ENCODE measurements at regions not wholly inside any gene's neighbourhood (a gene's known extent, or its start where the extent isn't known, plus 50 kb on each side); places are given as distances from the start of the nearest gene placed in this dataset.
"Not testable (repeated sequence)": the region's sequence is repeated elsewhere in the genome, so short reads cannot be mapped to it uniquely, and the experiment has no call there.

DNA sequence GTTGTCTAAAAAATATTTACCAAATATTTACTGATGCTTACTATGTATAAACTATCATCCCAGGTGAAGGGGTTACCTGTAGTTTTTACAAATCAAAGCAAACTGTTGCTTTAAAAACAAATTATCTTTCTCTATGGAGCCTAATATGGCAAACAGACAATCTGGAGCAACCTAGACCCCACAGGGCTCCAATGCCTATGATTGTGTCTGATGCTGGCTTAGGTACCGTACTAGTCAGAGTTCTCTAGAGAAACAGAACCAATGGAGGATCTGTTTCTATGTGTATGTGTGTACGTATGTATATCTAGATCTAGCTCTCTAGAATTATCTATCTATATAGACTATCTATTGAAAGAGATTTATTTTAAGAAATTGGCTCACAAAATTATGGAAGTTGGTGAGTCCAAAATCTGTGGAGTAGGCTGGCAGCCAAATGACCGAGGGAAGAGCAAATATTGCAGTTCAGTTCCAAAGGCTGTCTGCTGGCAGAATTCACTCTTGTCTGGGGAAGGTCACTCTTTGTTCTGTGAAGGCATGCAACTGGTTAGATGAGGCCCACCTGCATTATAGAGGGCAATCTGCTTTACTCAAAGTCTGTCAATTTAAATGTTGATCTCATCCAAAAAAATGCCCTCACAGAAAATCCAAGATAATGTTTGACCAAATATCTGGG is 127.1 kb upstream of the ENPEP start:
- DNase-seq (ENCODE audit: low spot score in 2 of 2) = no peak
- no peaks in the 10 kb centered on the region for H3K27me3 ChIP-seq
- H3K9me3 ChIP-seq = no peaks in the 10 kb centered on the region
- no peak overlapping the region for H3K27ac ChIP-seq
- TF ChIP-seq, protein P1, sequence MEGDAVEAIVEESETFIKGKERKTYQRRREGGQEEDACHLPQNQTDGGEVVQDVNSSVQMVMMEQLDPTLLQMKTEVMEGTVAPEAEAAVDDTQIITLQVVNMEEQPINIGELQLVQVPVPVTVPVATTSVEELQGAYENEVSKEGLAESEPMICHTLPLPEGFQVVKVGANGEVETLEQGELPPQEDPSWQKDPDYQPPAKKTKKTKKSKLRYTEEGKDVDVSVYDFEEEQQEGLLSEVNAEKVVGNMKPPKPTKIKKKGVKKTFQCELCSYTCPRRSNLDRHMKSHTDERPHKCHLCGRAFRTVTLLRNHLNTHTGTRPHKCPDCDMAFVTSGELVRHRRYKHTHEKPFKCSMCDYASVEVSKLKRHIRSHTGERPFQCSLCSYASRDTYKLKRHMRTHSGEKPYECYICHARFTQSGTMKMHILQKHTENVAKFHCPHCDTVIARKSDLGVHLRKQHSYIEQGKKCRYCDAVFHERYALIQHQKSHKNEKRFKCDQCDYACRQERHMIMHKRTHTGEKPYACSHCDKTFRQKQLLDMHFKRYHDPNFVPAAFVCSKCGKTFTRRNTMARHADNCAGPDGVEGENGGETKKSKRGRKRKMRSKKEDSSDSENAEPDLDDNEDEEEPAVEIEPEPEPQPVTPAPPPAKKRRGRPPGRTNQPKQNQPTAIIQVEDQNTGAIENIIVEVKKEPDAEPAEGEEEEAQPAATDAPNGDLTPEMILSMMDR (IDR thresholded peaks at IDR 0.05) = no peak
- TF ChIP-seq POLR2AphosphoS5 (IDR thresholded peaks at IDR 0.05) (no peak), POLR2A (IDR thresholded peaks at IDR 0.05) (no peak)
- H3K36me3 ChIP-seq = no peaks in the 10 kb centered on the region
- no peaks in the 10 kb centered on the region for H3K4me1 ChIP-seq
- intact Hi-C loops (cut with DNase I; ENCODE audit: low total_unique reads) = no loop called here
- no peak overlapping the region for H3K4me3 ChIP-seq

DNA sequence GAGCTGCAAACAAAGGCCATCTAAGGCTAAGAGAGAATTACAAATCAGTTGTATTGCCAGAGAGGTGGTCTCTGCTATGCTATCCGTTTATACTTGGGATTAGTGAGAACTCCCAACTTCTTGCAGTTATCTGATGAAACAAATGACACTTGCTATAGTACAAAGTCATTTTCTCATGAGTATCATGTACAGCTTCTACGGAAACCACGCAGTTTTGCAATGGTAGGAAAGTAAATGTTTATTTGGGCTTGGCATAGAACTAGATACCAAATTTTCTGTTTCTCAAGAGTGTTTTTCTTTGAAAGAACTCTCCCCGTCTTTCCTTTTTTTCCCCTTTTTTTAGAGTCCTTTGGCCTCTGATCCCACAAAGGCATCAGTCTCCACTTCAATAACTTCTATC is 128.2 kb upstream of the ENPEP start:
- intact Hi-C loops (cut with DNase I; ENCODE audit: low total_unique reads) = no loop called here
- H3K4me1 ChIP-seq = no peaks in the 10 kb centered on the region
- no peak overlapping the region for H3K4me3 ChIP-seq
- H3K36me3 ChIP-seq = no peaks in the 10 kb centered on the region
- H3K27me3 ChIP-seq = no peaks in the 10 kb centered on the region
- no peak overlapping the region for H3K27ac ChIP-seq
- H3K9me3 ChIP-seq = peaks cover 0 to 7% of the 10 kb centered on the region in 2 donors
- no peak for DNase-seq (ENCODE audit: low spot score in 2 of 2)
- TF ChIP-seq, protein P1 (IDR thresholded peaks at IDR 0.05) = no peak

DNA sequence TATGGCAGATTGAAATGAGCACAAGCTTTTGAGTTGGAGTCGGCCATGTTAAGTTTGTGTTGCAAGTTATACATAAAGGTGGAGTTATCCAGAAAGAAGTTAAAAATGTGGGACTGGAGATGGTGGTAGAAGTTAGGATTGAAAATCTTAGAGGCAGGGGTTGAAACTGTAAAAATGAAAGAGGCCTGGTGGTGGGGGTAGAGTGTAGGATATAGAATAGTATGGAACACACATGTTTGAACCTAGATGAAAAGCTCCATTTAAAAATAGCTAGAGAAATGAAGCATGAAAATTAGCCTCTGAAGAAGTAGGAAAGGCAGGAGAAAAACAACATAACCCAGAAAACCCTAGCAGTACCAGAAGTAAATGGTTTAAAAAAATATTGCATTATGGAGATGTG is 131.8 kb upstream of the ENPEP start:
- DNase-seq (ENCODE audit: low spot score in 2 of 2) = no peak
- H3K36me3 ChIP-seq = no peaks in the 10 kb centered on the region
- H3K4me3 ChIP-seq = no peak overlapping the region
- no peak overlapping the region for H3K27ac ChIP-seq
- intact Hi-C loops (cut with DNase I; ENCODE audit: low total_unique reads) = no loop called here
- peaks cover 0 to 8% of the 10 kb centered on the region in 2 donors for H3K9me3 ChIP-seq
- TF ChIP-seq POLR2AphosphoS5 (IDR thresholded peaks at IDR 0.05) (no peak), POLR2A (IDR thresholded peaks at IDR 0.05) (no peak)
- TF ChIP-seq, protein P1 (IDR thresholded peaks at IDR 0.05) = no peak
- no peaks in the 10 kb centered on the region for H3K27me3 ChIP-seq
- H3K4me1 ChIP-seq = no peaks in the 10 kb centered on the region

DNA sequence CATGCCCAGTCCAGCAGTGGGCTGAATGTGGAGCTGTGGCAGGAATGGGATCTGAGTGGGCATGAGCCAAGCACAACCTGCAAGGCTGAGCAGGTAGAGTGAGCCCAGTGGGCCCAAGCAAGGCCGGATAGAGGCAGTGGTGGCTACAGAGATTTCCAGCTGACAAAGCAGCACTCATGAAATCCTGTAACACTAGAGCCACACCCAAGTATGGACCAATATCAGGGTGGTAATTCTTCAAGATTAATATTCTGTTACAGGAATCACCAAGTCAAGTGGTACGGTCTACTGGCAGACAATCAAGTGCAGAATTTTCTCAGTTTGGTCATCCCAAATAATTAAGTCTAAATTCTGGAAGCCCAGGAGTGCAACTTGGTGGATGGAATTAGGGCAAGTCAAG is 132.4 kb upstream of the ENPEP start:
- H3K27ac ChIP-seq = no peak overlapping the region
- H3K4me3 ChIP-seq = no peak overlapping the region
- TF ChIP-seq POLR2AphosphoS5 (IDR thresholded peaks at IDR 0.05) = no peak
- TF ChIP-seq, protein P1 (IDR thresholded peaks at IDR 0.05) = no peak
- TF ChIP-seq POLR2A (IDR thresholded peaks at IDR 0.05) = no peak
- H3K27me3 ChIP-seq = no peaks in the 10 kb centered on the region
- intact Hi-C loops (cut with DNase I; ENCODE audit: low total_unique reads) = no loop called here
- no peaks in the 10 kb centered on the region for H3K36me3 ChIP-seq
- DNase-seq (ENCODE audit: low spot score in 2 of 2) = no peak
- H3K9me3 ChIP-seq = peaks cover 0 to 8% of the 10 kb centered on the region in 2 donors
- H3K4me1 ChIP-seq = no peaks in the 10 kb centered on the region

DNA sequence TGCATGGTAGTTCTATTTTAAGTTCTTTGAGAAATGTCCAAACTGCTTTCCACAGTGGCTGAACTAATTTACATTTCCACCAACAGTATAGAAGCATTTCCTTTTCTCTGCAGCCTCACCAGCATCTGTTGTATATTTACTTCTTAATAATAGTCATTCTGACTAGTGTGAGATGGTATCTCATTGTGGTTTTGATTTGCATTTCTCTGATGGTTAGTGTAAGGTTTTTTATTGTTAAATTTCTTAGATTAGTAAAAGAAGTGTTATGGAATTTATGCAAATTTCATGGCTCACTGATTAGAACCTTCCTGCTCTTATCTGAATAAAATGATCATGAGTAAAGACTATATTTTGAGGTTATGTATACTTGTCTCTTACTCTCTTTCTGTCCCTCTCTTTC is 134.8 kb upstream of the ENPEP start:
- DNase-seq (ENCODE audit: low spot score in 2 of 2); H3K4me3 ChIP-seq; intact Hi-C loops (cut with DNase I; ENCODE audit: low total_unique reads); H3K27me3 ChIP-seq; H3K27ac ChIP-seq; H3K4me1 ChIP-seq; H3K36me3 ChIP-seq; H3K9me3 ChIP-seq: not testable (repeated sequence)

DNA sequence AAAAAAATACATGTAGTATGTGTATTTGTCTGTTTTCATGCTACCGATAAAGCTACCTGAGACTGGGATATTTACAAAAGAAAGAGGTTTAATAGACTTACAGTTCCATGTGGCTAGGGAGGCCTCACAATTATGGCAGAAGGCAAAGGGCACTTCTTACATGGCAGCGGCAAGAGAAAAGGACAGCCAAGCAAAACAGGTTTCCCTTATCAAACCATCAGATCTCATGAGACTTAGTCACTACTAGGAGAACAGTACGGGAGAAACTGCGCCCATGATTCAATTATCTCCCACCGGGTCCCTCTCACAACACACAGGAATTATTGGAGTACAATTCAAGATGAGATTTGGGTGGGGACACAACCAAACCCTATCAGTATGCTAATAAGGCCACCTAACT is 137.0 kb upstream of the ELOVL6 start:
- Histone ChIP-seq H3K4me3 (no peak overlapping the region), H3K4me1 (no peaks in the 10 kb centered on the region), H3K36me3 (no peaks in the 10 kb centered on the region), H3K27ac (no peak overlapping the region), H3K9me3 (no peaks in the 10 kb centered on the region), H3K27me3 (no peaks in the 10 kb centered on the region)
- no peak for TF ChIP-seq POLR2AphosphoS5 (IDR thresholded peaks at IDR 0.05)
- no peak for TF ChIP-seq POLR2A (IDR thresholded peaks at IDR 0.05)
- TF ChIP-seq, protein P1 (IDR thresholded peaks at IDR 0.05) = no peak
- no peak for DNase-seq (ENCODE audit: low spot score in 2 of 2)
- intact Hi-C loops (cut with DNase I; ENCODE audit: low total_unique reads) = no loop called here
